K562 (cell line): ENCODE measurements at regions not wholly inside any gene's neighbourhood (a gene's known extent, or its start where the extent isn't known, plus 50 kb on each side); places are given as distances from the start of the nearest gene placed in this dataset.

ENCODE experiments used
- CC2D1A ChIP-seq: fragments of 450-650 bp; IDR thresholded peaks from 2 replicates; pipeline ENCODE4 v1.6.1; 2017; ENCODE audit warnings: mild to moderate bottlenecking
- ELF1 ChIP-seq: fragments of 200-800 bp; sonication (Bioruptor generic); IDR thresholded peaks from 2 replicates; pipeline ENCODE4 v1.6.1; 2016; ENCODE audit warnings: missing genetic modification characterization, missing compliant biosample characterization
- FOXP1 ChIP-seq: sonication (generic); formaldehyde crosslinking; IDR thresholded peaks from 2 replicates; pipeline ENCODE4 v1.8.0; 2022; ENCODE audit warnings: mild to moderate bottlenecking, missing genetic modification reagents
- JUN ChIP-seq, 2 experiments: sonication (generic) in 1 of 2; formaldehyde crosslinking in 1 of 2; IDR thresholded peaks; 2 replicates each; pipeline versions ENCODE4 v1.6.1 to v1.8.0; 2012 to 2022; ENCODE audit warnings: borderline replicate concordance in 2 of 2, mild to moderate bottlenecking in 2 of 2, improper control_type of control experiment in 1 of 2, low read depth in 1 of 2, low read length in 1 of 2, missing genetic modification reagents in 1 of 2
- PTBP1 ChIP-seq: fragments of 200-400 bp; formaldehyde crosslinking; IDR thresholded peaks from 2 replicates; pipeline ENCODE4 v1.6.1; 2017; ENCODE audit warnings: low read depth, low read length
- RUNX1 ChIP-seq: sonication (generic); IDR thresholded peaks from 2 replicates; pipeline ENCODE4 v1.6.1; 2016; ENCODE audit warnings: antibody characterized with exemption, low read depth
- SP1 ChIP-seq: sonication (generic); formaldehyde crosslinking; IDR thresholded peaks from 2 replicates; pipeline ENCODE4 v1.8.1; 2022; ENCODE audit warnings: mild to moderate bottlenecking, missing genetic modification reagents
- ZKSCAN8 ChIP-seq: fragments of 200-800 bp; sonication (Bioruptor generic); IDR thresholded peaks from 2 replicates; pipeline ENCODE4 v1.6.1; 2016; ENCODE audit warnings: missing genetic modification characterization, missing compliant biosample characterization
- ZNF274 ChIP-seq: IDR thresholded peaks from 2 replicates; pipeline ENCODE4 v1.6.1; 2011; ENCODE audit warnings: low read depth, mild to moderate bottlenecking, low read length, moderate library complexity, borderline replicate concordance
- TF ChIP-seq, protein P1 (sequence below): IDR thresholded peaks from 2 replicates; pipeline ENCODE4 v1.6.1; 2016; ENCODE audit warnings: missing genetic modification characterization, missing compliant biosample characterization
- TF ChIP-seq, protein P2 (sequence below), 3 experiments: IDR thresholded peaks in 2 of 3; conservative IDR thresholded peaks in 1 of 3; 2 replicates each; pipeline ENCODE4 v1.5.1; 2011 to 2012; ENCODE audit warnings: low read length in 3 of 3, mild to moderate bottlenecking in 3 of 3, control low read depth in 2 of 3, improper control_type of control experiment in 1 of 3, inconsistent platforms in 1 of 3, low read depth in 1 of 3, mixed read lengths in 1 of 3, moderate library complexity in 1 of 3; ENCODE audit not compliant: insufficient read depth in 2 of 3
- TF ChIP-seq, protein P3 (sequence below): sonication (generic); formaldehyde crosslinking; IDR thresholded peaks from 2 replicates; pipeline ENCODE4 v1.5.0; 2020; ENCODE audit warnings: missing genetic modification reagents
- TF ChIP-seq, protein P4 (sequence below): sonication (generic); formaldehyde crosslinking; IDR thresholded peaks from 2 replicates; pipeline ENCODE4 v1.8.0; 2023; ENCODE audit warnings: mild to moderate bottlenecking, missing genetic modification reagents

DNA sequence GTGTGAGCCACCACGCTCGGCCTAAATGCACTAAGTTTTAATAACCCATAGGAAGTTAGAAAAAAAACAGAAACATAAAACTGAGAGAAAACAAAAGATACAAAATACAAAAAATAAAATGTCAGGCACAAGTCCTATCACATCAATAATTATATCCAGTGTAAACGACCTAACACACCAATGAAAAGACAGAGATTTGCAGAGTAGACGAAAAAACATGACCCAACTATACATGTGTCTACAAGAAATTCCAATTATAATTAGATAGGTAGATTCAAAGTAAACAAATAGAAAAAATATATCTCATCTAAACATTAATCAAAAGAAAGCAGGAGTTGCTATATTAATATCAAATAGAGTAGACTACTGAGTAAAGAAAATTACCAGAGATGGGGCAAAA is 69.4 kb upstream of the NUDT4 start:
- TF ChIP-seq, protein P1, sequence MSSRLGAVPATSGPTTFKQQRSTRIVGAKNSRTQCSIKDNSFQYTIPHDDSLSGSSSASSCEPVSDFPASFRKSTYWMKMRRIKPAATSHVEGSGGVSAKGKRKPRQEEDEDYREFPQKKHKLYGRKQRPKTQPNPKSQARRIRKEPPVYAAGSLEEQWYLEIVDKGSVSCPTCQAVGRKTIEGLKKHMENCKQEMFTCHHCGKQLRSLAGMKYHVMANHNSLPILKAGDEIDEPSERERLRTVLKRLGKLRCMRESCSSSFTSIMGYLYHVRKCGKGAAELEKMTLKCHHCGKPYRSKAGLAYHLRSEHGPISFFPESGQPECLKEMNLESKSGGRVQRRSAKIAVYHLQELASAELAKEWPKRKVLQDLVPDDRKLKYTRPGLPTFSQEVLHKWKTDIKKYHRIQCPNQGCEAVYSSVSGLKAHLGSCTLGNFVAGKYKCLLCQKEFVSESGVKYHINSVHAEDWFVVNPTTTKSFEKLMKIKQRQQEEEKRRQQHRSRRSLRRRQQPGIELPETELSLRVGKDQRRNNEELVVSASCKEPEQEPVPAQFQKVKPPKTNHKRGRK, result no peak
- no peak for TF ChIP-seq ZNF274
- no peak for TF ChIP-seq SP1
- TF ChIP-seq PTBP1, result no peak
- TF ChIP-seq, protein P2, sequence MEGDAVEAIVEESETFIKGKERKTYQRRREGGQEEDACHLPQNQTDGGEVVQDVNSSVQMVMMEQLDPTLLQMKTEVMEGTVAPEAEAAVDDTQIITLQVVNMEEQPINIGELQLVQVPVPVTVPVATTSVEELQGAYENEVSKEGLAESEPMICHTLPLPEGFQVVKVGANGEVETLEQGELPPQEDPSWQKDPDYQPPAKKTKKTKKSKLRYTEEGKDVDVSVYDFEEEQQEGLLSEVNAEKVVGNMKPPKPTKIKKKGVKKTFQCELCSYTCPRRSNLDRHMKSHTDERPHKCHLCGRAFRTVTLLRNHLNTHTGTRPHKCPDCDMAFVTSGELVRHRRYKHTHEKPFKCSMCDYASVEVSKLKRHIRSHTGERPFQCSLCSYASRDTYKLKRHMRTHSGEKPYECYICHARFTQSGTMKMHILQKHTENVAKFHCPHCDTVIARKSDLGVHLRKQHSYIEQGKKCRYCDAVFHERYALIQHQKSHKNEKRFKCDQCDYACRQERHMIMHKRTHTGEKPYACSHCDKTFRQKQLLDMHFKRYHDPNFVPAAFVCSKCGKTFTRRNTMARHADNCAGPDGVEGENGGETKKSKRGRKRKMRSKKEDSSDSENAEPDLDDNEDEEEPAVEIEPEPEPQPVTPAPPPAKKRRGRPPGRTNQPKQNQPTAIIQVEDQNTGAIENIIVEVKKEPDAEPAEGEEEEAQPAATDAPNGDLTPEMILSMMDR (IDR thresholded peaks at IDR 0.05 in 2 of 3, conservative IDR thresholded peaks at IDR 0.05 in 1 of 3; ENCODE audit: insufficient read depth in 2 of 3, low read depth in 1 of 3, low read length in 3 of 3), result no peak
- no peak for TF ChIP-seq CC2D1A
- no peak for TF ChIP-seq JUN (IDR thresholded peaks at IDR 0.05; ENCODE audit: borderline replicate concordance, low read depth, low read length)
- no peak for TF ChIP-seq JUN (CRISPR knock-in tag; IDR thresholded peaks at IDR 0.05; ENCODE audit: borderline replicate concordance)
- no peak for TF ChIP-seq ZKSCAN8 (CRISPR knock-in tag)
- TF ChIP-seq, protein P3, sequence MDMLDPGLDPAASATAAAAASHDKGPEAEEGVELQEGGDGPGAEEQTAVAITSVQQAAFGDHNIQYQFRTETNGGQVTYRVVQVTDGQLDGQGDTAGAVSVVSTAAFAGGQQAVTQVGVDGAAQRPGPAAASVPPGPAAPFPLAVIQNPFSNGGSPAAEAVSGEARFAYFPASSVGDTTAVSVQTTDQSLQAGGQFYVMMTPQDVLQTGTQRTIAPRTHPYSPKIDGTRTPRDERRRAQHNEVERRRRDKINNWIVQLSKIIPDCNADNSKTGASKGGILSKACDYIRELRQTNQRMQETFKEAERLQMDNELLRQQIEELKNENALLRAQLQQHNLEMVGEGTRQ, result no peak
- no peak for TF ChIP-seq FOXP1 (CRISPR knock-in tag)
- TF ChIP-seq, protein P4, sequence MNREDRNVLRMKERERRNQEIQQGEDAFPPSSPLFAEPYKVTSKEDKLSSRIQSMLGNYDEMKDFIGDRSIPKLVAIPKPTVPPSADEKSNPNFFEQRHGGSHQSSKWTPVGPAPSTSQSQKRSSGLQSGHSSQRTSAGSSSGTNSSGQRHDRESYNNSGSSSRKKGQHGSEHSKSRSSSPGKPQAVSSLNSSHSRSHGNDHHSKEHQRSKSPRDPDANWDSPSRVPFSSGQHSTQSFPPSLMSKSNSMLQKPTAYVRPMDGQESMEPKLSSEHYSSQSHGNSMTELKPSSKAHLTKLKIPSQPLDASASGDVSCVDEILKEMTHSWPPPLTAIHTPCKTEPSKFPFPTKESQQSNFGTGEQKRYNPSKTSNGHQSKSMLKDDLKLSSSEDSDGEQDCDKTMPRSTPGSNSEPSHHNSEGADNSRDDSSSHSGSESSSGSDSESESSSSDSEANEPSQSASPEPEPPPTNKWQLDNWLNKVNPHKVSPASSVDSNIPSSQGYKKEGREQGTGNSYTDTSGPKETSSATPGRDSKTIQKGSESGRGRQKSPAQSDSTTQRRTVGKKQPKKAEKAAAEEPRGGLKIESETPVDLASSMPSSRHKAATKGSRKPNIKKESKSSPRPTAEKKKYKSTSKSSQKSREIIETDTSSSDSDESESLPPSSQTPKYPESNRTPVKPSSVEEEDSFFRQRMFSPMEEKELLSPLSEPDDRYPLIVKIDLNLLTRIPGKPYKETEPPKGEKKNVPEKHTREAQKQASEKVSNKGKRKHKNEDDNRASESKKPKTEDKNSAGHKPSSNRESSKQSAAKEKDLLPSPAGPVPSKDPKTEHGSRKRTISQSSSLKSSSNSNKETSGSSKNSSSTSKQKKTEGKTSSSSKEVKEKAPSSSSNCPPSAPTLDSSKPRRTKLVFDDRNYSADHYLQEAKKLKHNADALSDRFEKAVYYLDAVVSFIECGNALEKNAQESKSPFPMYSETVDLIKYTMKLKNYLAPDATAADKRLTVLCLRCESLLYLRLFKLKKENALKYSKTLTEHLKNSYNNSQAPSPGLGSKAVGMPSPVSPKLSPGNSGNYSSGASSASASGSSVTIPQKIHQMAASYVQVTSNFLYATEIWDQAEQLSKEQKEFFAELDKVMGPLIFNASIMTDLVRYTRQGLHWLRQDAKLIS (CRISPR knock-in tag), result no peak
- TF ChIP-seq ELF1, result no peak
- TF ChIP-seq RUNX1, result no peak
